ENCODE measurements at regions not wholly inside any gene's neighbourhood (a gene's known extent, or its start where the extent isn't known, plus 50 kb on each side); places are given as distances from the start of the nearest gene placed in this dataset.

- no peak for TF ChIP-seq POLR2A (IDR thresholded peaks at IDR 0.05)
- no peak for TF ChIP-seq CTCF (IDR thresholded peaks at IDR 0.05)
Measured at GRCh38 chr2:8539743-8540551, 141.9 kb upstream of the ID2 start.
